ENCODE measurements at regions not wholly inside any gene's neighbourhood (a gene's known extent, or its start where the extent isn't known, plus 50 kb on each side); places are given as distances from the start of the nearest gene placed in this dataset.
"Not testable (repeated sequence)": the region's sequence is repeated elsewhere in the genome, so short reads cannot be mapped to it uniquely, and the experiment has no call there.

GRCh38 chr2:216929338-216929737, 69.5 kb upstream of the TNP1 start:
- not testable (repeated sequence) for TF ChIP-seq CTCF (IDR thresholded peaks at IDR 0.05); YY1 (IDR thresholded peaks at IDR 0.05; ENCODE audit: low read depth); ELF1 (IDR thresholded peaks at IDR 0.05)
- TF ChIP-seq, protein P1, sequence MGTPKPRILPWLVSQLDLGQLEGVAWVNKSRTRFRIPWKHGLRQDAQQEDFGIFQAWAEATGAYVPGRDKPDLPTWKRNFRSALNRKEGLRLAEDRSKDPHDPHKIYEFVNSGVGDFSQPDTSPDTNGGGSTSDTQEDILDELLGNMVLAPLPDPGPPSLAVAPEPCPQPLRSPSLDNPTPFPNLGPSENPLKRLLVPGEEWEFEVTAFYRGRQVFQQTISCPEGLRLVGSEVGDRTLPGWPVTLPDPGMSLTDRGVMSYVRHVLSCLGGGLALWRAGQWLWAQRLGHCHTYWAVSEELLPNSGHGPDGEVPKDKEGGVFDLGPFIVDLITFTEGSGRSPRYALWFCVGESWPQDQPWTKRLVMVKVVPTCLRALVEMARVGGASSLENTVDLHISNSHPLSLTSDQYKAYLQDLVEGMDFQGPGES (IDR thresholded peaks at IDR 0.05; ENCODE audit: low read depth, low read length) = not testable (repeated sequence)
